GM21786 (cell line): ENCODE measurements at regions not wholly inside any gene's neighbourhood (a gene's known extent, or its start where the extent isn't known, plus 50 kb on each side); places are given as distances from the start of the nearest gene placed in this dataset.
"Not testable (repeated sequence)": the region's sequence is repeated elsewhere in the genome, so short reads cannot be mapped to it uniquely, and the experiment has no call there.

Source experiments
- ATAC-seq: cut with Tn5 transposase; IDR thresholded peaks from one replicate; pipeline ENCODE4 v1.9.1; 2021; ENCODE audit not compliant: unreplicated experiment

DNA sequence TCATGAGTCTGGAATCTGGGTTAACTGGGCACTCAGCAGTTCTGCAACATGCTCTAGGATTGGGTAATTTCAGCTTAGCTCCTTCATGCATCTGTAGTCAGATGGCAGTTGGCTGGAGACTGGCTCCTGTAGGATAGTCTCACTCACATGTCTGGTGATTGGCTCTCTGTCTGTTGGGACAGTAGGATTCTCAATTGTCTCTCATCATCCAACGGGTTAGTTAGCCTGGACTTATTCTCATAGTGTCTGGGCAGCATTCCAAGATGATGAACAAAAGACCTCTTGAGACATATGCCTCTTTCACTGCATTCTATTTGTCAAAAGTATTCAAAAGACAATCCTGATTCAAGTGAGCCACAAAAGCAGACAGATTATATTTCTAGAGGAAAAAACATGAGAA is 795.6 kb upstream of the GALNTL6 start:
- ATAC-seq: no peak

DNA sequence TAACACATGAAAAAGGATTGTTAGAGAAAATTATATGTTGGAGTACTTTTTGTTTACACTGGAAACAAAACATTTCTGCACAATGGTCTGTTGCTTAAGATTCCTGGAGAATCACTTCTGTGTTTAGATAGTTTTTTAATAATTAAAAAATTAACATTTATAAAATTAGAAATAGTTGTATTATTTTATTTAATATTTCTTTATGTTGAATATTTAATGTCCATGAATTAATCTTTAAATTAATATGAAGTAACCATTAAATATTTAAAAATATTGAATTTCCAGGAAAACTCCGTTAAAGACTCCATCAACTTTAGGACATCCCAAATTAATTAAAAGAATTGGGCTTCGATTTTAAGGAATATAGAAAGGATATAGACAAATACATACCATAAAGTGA is 797.1 kb upstream of the GALNTL6 start:
- ATAC-seq: no peak

DNA sequence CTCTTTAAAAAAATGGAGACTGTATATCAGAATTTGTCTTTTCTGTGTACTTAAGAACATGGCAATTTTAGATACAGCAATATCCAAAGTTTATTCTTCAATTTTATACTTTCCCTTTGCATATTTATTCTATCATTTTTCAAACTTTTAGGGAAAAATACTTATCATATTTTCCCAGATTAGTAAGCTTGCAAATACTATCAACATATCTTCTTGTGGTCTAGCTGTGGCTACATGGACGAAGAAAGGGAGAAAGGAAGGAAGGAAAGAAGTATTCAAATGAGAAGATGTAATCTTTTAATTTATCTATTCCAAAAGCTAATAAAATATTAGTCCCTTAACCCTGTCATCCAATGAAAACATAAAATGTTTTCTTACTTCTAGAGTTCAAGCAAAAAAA is 797.8 kb upstream of the GALNTL6 start:
- ATAC-seq: no peak

DNA sequence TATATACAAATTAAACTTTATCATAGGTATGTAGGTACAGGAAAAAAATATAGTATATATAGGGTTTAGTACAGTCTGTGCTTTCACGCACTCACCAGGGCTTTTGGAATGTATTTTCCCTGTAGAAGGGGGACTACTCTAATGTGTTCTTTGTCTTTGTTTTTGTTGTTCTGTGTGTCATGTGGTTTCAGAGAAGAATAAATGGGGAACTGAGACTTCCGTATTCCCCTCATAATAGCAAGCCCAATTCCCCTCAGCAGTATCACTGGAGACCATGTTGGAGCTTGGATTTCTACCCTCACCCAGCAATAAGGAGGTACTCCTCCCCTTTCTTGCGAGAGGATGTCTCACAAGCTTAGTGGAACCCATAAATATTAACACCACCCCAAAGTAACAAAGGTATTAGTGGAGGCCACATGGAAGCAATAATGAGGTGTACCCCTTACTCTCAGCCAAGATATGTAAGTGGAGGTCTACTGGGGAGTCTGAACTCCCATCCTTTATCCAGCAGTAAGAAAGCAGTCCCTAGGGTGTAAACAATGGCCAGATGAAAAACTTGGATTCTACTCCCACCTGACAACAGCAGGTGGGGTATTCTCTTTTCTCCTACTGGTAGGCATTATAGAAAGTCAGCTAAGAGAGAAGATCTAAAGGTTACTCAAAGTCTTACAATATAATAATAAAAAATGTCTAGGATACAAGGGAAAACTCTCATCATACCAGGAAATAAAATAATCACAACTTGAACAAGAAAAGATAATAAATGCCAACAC is 805.4 kb upstream of the GALNTL6 start:
- ATAC-seq: no peak

DNA sequence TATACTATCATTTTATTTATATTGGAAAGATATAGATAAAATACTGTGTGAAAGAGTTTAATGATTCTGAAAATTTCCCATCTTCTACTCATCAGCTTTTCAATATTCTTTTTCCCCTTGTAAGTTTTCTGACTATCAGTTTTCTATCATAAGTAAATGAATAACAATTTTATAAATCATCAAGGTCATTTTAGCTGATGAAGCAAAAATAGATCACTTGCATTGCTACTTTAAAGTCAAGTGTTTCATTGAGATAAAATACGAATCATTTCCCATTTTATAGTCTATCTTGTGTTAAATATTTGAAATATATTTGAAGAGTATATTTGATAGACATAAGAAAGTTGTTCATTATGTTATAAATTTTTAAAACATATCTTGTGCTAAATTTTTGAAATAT is 811.0 kb upstream of the GALNTL6 start:
- no peak for ATAC-seq

DNA sequence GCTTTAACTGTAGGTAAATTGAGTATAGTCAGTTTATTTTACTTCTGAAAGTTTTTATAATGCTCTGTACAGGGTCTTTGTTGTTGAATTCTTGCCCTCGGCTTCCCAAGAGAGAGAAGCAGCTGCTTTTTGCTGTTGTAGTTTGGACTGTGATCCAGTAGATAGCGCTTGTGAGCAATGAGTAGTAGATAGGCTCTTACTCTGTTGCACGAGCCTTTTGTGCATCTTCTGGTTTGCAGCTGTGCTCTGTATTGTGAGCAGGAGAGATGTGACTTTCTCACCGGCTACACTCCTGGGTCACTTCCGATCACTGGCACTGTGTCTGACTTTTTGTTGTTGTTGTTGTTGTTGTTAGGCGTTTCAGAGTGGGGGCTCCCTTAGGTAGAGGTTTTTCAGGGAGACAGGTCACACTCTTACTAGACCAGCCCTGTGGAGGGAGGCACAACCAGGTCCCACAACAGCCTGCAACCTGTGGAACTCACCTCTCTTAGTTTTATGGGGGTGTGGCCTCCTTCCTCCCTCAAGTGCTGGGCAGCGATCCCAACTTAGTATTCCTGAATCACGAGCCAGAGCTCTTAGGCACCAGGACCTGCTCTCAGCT is 822.1 kb upstream of the GALNTL6 start:
- peak; percentile 90 for ATAC-seq

DNA sequence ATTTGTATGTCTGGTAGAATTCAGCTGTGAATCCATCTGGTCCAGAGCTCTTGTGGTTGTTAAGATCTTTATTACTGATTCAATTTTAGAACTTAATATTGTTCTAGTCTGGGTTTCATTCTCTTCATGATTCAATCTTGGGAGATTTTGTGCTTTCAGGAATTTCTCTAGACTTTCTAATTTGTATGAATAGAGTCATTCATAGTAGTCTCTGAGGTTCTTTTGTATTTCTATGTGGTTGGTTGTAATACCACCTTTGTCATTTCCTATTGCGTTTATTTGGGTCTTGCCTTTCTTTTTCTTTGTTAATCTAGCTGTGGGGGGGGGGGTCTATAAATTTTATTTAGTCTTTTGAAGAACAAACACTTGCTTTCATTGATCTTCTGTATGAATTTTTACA is 824.8 kb upstream of the GALNTL6 start:
- no peak for ATAC-seq

DNA sequence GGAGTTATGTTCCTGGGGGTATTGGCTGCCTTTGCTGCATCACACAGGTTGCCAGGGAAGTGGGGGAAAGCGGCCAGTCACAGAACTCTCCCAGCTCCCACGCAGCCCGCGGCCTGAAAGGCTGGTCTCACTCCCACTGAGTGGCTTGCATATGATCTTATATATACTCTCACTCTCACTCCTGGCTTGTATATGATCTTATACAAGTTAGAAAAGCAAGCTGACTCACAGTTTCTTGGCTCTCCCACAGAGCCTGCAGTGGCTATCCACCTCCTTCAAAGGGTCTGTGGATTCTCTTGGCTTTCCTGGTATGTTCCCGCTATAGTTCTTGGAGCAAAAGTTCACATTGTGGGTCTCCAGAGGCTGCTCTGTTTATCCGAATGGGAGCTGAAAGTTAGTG is 833.5 kb upstream of the GALNTL6 start:
- no peak for ATAC-seq

DNA sequence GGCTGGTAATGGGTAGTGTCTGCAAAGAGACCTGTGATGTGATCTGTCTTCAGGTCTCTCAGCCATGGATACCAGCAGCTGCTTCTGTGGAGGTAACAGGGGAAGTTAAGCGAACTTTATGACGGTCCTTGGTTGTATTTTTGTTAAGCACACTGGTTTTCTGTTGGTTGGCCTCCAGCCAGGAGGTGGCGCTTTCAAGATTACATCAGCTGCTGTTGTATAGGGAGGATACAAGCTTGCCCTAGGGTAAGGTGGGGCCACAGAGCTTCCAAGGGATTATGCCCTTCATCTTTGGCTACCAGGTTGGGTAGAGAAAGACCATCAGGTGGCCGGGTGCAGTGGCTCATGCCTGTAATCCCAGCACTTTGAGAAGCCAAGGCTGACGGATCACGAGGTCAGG is 834.2 kb upstream of the GALNTL6 start:
- no peak for ATAC-seq

DNA sequence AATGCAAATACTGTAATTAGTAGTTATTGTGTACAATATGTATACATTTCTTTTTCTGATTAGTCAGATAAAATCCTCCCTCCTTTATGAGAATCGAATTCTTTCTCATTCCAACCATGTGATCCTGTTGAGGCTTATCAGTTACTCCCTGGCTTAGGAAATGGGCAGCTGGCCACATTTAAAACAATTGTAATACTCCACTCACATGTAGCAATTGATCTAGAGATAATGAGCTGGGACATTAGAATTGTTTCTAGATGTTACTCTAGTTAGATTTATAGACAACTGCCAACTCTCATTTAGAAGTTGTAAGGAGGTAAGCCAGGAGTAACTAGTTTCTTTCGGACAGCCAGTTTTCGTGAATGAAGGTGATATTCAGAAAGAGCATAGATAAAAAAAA is 859.3 kb upstream of the AADAT start:
- ATAC-seq: no peak

DNA sequence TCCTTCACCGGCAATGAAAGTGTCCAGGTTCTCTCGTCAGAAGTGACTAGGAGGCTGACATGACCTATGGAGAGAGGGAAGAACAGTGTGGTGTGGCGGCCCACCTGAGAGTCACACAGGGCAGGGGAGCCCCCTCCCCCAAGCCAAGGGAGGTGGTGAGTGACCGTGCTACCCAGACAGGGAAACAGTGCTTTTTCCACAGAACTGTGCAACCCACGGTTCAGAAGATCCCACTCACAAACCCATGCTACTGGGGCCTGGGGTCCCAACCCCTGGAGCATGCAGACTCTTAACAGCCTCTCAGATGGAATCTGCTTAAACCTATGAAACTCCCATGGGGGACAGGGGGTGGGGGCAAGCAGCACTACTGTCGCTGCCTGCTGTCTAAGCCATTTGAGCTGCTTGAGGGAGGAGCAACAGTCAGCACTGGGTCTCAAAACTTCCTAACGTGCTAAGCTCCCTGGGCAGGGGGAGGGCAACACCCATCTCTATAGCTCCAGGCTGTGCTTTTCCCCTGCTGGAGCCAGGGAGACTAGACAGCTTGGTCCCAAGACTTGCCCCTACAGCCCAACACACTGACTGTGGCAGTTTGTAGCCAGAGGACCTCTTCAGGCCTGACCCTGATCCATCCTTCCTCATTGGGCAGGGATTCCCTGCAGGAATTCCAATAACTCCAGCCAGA is 850.4 kb upstream of the AADAT start:
- no peak for ATAC-seq

DNA sequence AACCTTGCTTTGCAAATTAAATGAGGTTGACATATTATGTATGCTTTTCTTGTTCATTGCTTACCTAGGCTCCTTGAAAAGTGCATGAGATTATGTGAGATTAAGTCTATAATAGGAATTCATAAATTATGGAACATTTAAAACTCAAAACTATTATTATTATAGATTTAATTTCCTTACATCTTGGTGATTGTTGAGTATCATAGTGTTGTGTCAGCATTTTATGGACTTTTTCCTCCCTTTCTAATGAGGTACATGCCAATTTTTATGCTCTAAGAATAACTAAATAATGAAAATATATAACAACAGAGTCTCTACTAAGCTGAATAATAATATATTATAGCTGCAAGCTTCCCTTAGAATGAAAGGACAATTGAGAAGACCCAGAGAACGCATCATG is 848.8 kb upstream of the AADAT start:
- ATAC-seq: no peak

DNA sequence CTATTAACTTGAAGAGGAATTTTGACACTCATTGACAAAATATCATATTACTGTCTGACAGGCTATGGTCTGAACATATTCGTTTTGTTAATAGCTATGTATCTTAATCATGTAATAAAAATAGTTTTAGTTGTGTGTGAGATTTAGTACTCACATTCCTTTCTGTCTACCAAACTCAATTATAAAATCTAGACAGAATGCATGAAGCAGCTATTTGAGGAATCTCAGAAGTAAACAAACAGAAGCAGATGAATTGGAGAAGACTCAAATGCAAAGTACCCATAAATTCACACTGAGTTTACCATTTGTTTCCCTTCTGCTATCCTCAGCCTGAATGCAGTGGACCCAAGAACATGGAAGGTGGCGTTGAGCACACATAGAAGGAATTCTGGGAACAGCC is 841.6 kb upstream of the AADAT start:
- ATAC-seq: no peak

DNA sequence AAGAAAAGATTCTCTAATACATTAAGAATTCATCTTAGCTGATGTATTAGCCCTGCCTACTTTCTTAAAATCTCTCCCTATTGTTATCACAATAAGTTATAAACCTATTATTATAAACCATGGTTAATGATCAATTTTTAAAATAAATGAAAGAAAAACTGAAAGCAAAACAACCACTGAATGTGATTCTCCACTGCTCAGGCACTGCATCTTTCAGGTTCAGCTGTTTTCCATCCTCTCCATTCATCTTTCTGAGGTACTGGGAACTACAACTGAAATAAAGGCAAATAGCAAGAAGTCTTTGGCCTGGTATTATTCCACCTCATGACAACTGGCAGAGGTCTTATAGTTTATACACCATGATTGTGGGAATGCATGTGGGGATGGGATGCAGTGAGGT is 798.9 kb upstream of the AADAT start:
- ATAC-seq: no peak

DNA sequence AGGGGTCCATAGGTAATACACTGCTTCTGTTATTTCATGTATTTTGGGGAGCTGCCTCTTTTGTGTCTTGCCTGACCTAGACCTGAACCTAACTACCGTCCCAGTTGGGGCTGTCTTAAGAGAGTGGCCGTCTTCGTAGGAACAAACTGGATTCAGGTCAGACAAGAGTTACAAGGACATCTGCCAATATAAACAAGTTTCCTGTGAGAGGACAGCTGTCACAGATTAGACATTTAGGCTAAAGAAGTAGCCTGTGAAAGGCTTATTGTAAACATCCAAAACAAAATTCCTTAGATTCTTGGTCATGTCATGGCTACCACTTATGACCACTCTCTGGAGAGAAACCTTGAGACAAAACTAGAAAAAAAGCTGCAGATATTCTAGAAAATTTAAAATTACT is 797.6 kb upstream of the AADAT start:
- ATAC-seq: no peak

DNA sequence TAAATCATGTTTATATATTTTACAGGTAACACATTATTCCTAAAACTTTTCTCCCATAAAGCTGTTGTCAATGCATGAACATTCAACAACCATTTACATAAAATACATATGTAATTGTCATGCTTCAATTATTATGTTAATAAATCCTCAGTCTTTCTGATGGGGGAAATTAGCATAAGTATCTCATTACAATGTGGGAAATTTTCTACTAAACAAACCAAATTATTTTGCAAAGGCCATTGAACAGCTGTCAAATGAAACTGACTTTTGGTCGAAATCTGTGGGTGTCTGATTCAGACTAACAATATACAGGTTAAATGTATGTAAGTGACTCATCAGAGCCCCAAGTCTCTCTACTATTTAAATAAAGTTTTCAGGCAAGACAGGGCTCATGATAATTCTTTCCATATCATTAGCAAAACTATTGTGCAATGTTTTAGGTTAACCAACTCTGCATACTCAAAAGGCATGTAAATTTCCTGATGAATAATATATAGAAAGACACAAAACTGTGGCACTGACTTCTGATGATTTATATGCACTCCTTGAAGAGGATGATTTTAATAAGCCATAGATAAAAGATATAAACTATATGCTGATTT is 795.3 kb upstream of the AADAT start:
- ATAC-seq: no peak

DNA sequence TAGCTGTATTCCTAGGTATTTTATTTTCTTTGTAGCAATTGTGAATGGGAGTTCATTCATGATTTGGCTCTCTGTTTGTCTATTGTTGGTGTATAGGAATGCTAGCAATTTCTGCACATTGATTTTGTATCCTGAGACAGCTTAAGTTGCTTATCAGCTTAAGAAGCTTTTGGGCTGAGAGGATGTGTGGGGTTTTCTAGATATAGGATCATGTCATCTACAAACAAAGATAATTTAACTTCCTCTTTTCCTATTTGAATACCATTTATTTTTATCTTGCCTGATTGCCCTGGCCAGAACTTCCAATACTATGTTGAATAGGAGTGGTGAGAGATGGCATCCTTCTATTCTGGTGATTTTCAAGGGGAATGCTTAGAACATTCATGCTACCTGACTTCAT is 791.9 kb upstream of the AADAT start:
- not testable (repeated sequence) for ATAC-seq

DNA sequence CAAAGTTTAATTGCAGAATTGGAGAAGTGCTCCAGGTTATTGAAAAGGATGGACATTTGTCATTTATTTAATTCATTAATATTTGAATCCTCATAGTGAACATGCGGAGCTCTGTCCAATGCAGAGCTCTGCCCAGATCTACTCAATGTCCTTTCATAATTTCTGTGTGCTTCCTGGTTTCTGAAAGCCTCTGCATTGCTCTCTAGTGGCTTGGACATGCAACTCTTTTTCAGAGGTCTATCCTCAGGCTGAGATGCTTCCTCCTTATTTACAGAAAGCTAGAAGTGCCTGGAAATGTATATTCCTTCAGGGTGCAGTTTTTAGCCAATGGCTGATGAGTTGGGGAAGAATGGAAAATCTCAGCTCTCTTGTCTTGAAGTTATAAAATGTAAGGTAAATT is 786.1 kb upstream of the AADAT start:
- ATAC-seq: no peak

DNA sequence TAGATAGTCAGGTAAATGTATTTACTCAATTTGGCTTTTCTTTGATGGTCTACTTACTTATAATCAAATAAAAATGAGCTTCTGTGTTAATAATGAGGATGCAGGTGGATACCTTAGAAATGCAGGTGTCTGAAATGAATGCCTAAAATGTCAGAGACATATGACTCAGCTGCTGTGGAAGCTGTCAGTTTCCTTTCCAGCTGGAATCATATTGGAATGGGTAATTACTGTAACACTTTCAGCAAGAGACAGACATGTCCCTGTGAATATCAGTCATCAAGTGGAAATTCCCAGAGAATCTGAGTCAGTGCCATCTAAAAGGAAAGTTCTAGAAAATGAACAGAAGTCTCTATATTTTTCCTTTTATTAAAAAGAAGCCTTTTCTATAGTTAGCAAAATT is 783.0 kb upstream of the AADAT start:
- no peak for ATAC-seq

DNA sequence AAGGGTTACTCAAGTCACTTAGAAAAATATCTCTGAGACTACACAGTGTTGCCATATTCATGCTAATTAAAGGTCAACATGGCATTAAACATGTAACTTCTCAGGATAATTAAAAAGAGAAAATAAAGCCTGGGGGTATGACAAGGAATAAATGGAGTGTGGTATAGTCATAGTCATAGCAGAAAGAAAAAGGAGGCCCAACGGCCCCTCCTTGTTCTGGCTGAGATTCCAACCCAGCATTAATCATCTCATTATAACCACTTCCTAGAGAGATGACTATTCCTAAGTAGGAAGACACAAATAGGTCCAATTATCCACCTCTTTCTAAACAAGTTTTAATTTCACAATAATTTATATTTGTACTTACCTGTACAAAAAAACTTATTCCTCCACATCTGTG is 778.4 kb upstream of the AADAT start:
- ATAC-seq: no peak

DNA sequence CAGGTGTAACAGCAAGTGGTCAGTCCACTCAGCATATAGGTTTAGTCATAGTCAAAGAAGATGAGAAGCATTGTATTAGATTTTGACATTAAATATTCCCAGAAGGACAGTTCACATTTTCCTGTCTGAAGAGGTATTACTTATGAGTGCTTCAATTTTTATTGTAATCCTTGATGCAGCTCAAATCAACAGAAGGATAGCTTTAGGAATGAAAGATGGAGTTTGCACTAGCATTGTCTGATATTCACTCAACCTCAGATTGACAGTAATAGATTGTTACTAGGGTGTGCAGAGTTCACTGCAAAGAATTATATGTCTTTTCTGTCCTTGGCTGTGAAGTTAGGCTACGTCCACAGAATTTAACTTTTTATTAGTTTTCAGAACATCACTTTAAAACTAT is 764.3 kb upstream of the AADAT start:
- ATAC-seq: no peak

DNA sequence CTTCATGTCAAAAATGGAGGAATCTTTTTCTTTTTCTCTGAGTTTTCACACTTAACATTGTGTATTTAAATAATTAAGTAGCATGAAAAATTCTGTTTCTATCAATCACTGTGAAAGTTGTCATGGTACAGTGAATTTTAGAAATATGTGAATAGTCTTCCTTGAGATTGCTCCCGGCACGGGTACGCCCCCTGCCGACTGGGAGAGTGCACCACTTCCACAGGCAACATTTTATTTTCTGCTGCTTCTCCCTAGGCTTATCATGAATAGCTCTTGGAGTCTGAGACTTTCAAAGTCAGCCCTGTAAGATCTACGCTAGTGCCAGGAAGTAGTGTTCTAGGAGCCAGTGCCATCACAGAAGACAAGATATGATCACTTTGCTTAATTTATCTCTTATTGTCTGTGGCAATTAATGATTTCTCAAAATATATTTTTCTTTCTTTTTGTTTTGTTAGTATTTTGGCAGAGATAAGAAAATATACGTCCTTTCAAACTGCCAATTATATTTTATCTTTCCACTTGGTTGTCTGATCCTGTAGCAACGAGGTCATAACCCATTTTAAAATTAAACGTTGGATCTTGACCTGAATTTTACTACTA is 763.8 kb upstream of the AADAT start:
- peak; percentile 87 for ATAC-seq
